BJ (cell line): ENCODE measurements at regions not wholly inside any gene's neighbourhood (a gene's known extent, or its start where the extent isn't known, plus 50 kb on each side); places are given as distances from the start of the nearest gene placed in this dataset.

Experiments
- CTCF ChIA-PET: fragments of 350-600 bp; formaldehyde crosslinking; extraction: SDS; loops from one replicate; lab custom pipeline; 2021; ENCODE audit warnings: antibody characterized with exemption, inconsistent platforms; lab: Yijun Ruan, JAX
- POLR2A ChIA-PET: fragments of 300-600 bp; sonication (Branson Sonifier 250); formaldehyde crosslinking; extraction: SDS; loops from one replicate; lab custom pipeline; 2021; ENCODE audit warnings: antibody characterized with exemption; lab: Charles Lee
- DNase-seq: peaks from one replicate; pipeline ENCODE4 v3.0.0-alpha.2; 2011; ENCODE audit warnings: low read depth
- H3K27me3 ChIP-seq: 2 replicates; pipeline ENCODE4 v1.6.0; 2011; ENCODE audit warnings: low read length; ENCODE audit not compliant: control insufficient read depth, insufficient read depth
- H3K36me3 ChIP-seq: 2 replicates; pipeline ENCODE4 v1.5.1; 2011; ENCODE audit warnings: low read length; ENCODE audit not compliant: control insufficient read depth, insufficient read depth
- H3K4me3 ChIP-seq: 2 replicates; pipeline ENCODE4 v1.5.1; 2011; ENCODE audit warnings: low read depth, mild to moderate bottlenecking, control low read depth, low read length
- CTCF ChIP-seq: IDR thresholded peaks from 2 replicates; pipeline ENCODE4 v1.5.1; 2011; ENCODE audit warnings: low read depth, mild to moderate bottlenecking, control low read depth, inconsistent platforms, low read length, moderate library complexity; ENCODE audit not compliant: insufficient read depth

GRCh38 chr2:164187121-164187520 is 434.2 kb downstream of the GRB14 start:
- DNase-seq = no peak
- Histone ChIP-seq H3K27me3 (no peaks in the 10 kb centered on the region), H3K36me3 (no peaks in the 10 kb centered on the region), H3K4me3 (no peak overlapping the region)
- TF ChIP-seq CTCF = no peak
- ChIA-PET CTCF (no interaction called here), POLR2A (no interaction called here)

- no peak overlapping the region for H3K4me3 ChIP-seq
- ChIA-PET POLR2A (no interaction called here), CTCF (no interaction called here)
- no peaks in the 10 kb centered on the region for H3K36me3 ChIP-seq
- H3K27me3 ChIP-seq = no peaks in the 10 kb centered on the region
- no peak for TF ChIP-seq CTCF
- no peak for DNase-seq
Measured at GRCh38 chr2:164186591-164186990, 434.7 kb downstream of the GRB14 start.

GRCh38 chr2:164182116-164182627 is 439.1 kb downstream of the GRB14 start:
- no peak for TF ChIP-seq CTCF
- CTCF ChIA-PET = no interaction called here

GRCh38 chr2:164178835-164179465 is 442.3 kb downstream of the GRB14 start:
- ChIA-PET POLR2A (no interaction called here), CTCF (interaction anchor here (0.6 kb wide), 1 partner anchor 333 kb away, joined by 3 read pairs; no protein-coding TSS in a partner anchor)
- no peak for TF ChIP-seq CTCF
- no peak for DNase-seq
- Histone ChIP-seq H3K27me3 (no peaks in the 10 kb centered on the region), H3K36me3 (no peaks in the 10 kb centered on the region), H3K4me3 (no peak overlapping the region)

More at GRCh38 chr2:164182116-164182627, 439.1 kb downstream of the GRB14 start:
- POLR2A ChIA-PET = no interaction called here
- H3K4me3 ChIP-seq = no peak overlapping the region
- no peaks in the 10 kb centered on the region for H3K27me3 ChIP-seq
- no peaks in the 10 kb centered on the region for H3K36me3 ChIP-seq
- DNase-seq = no peak

GRCh38 chr2:164164602-164165001 is 428.8 kb upstream of the FIGN start:
- ChIA-PET CTCF (no interaction called here), POLR2A (no interaction called here)
- TF ChIP-seq CTCF = no peak
- no peak for DNase-seq
- no peak overlapping the region for H3K4me3 ChIP-seq
- no peaks in the 10 kb centered on the region for H3K36me3 ChIP-seq
- no peaks in the 10 kb centered on the region for H3K27me3 ChIP-seq
